GM23248 (cell line): ENCODE measurements at regions not wholly inside any gene's neighbourhood (a gene's known extent, or its start where the extent isn't known, plus 50 kb on each side); places are given as distances from the start of the nearest gene placed in this dataset.
A peak's percentile ranks its signal among the peaks of the same experiment; 100 is the strongest.
"Not testable (repeated sequence)": the region's sequence is repeated elsewhere in the genome, so short reads cannot be mapped to it uniquely, and the experiment has no call there.

Experiments
- DNase-seq: peaks from one replicate; pipeline ENCODE4 v3.0.0-alpha.2; 2015
- H2AFZ ChIP-seq: fragments of 200-600 bp; sonication (generic); 2 replicates; pipeline ENCODE4 v1.6.1; 2016; ENCODE audit warnings: antibody characterized with exemption
- H3F3A ChIP-seq: fragments of 200-600 bp; sonication (generic); 2 replicates; pipeline ENCODE4 v1.6.1; 2016; ENCODE audit warnings: mild to moderate bottlenecking, antibody characterized with exemption, mixed run types; ENCODE audit not compliant: insufficient read depth
- H3K27ac ChIP-seq: fragments of 200-600 bp; sonication (generic); 2 replicates; pipeline ENCODE4 v1.5.1; 2016; ENCODE audit warnings: mild to moderate bottlenecking
- H3K27me3 ChIP-seq: fragments of 200-600 bp; sonication (generic); replicated peaks from 2 replicates; pipeline ENCODE4 v1.6.1; 2016; ENCODE audit warnings: mild to moderate bottlenecking; ENCODE audit not compliant: insufficient read depth
- H3K36me3 ChIP-seq: fragments of 200-600 bp; sonication (generic); 2 replicates; pipeline ENCODE4 v1.6.1; 2016; ENCODE audit warnings: low read depth, mild to moderate bottlenecking
- H3K4me1 ChIP-seq: fragments of 200-600 bp; sonication (generic); 2 replicates; pipeline ENCODE4 v1.6.1; 2016; ENCODE audit warnings: mild to moderate bottlenecking; ENCODE audit not compliant: insufficient read depth
- H3K4me2 ChIP-seq: fragments of 200-600 bp; sonication (generic); one replicate; pipeline ENCODE4 v1.6.1; 2016; ENCODE audit warnings: mild to moderate bottlenecking; ENCODE audit not compliant: unreplicated experiment
- H3K4me3 ChIP-seq: fragments of 200-600 bp; sonication (generic); 2 replicates; pipeline ENCODE4 v1.5.1; 2016; ENCODE audit warnings: mild to moderate bottlenecking
- H3K79me2 ChIP-seq: fragments of 200-600 bp; sonication (generic); 2 replicates; pipeline ENCODE4 v1.6.1; 2016; ENCODE audit warnings: mild to moderate bottlenecking; ENCODE audit not compliant: insufficient read depth
- H3K9ac ChIP-seq: fragments of 200-600 bp; sonication (generic); 2 replicates; pipeline ENCODE4 v1.6.1; 2016; ENCODE audit warnings: mild to moderate bottlenecking
- H3K9me2 ChIP-seq: fragments of 200-600 bp; sonication (generic); 2 replicates; pipeline ENCODE4 v1.6.1; 2016; ENCODE audit warnings: mixed run types, mild to moderate bottlenecking, moderate library complexity; ENCODE audit not compliant: insufficient read depth
- H3K9me3 ChIP-seq: fragments of 200-600 bp; sonication (generic); one replicate; pipeline ENCODE4 v1.6.1; 2017; ENCODE audit warnings: low read depth
- H4K20me1 ChIP-seq: fragments of 200-600 bp; sonication (generic); 2 replicates; pipeline ENCODE4 v1.6.0; 2016; ENCODE audit not compliant: insufficient read depth
- EZH2 ChIP-seq: fragments of 200-600 bp; sonication (generic); IDR thresholded peaks from 2 replicates; pipeline ENCODE4 v1.6.1; 2018; ENCODE audit warnings: antibody characterized with exemption, mild to moderate bottlenecking; ENCODE audit not compliant: insufficient read depth, poor library complexity, severe bottlenecking
- EZH2phosphoT487 ChIP-seq: fragments of 200-600 bp; sonication (generic); IDR thresholded peaks from 2 replicates; pipeline ENCODE4 v1.6.1; 2018; ENCODE audit warnings: antibody characterized with exemption, moderate library complexity, mild to moderate bottlenecking, low read depth; ENCODE audit not compliant: insufficient read depth
- WGBS, 2 experiments: methylation state at CpG; one replicate each; pipeline ENCODE4 v1.1.6; 2015 to 2017; ENCODE audit warnings: low lambda C conversion rate in 2 of 2, low coverage in 1 of 2; ENCODE audit errors: missing lambda C conversion rate in 2 of 2; 5-methylcytosine and 5-hydroxymethylcytosine counted together
- in situ Hi-C: fragments of 300-500 bp; cut with MboI; formaldehyde crosslinking; loops from 2 replicates; pipeline ENCODE4 v1.15.0; 2020

- Histone ChIP-seq H4K20me1 (no peaks in the 10 kb centered on the region), H3K9ac (no peak overlapping the region), H3K9me3 (no peaks in the 10 kb centered on the region), H3K9me2 (no peaks in the 10 kb centered on the region), H3K79me2 (no peaks in the 10 kb centered on the region), H3K4me1 (peaks cover 46% of the 10 kb centered on the region), H2AFZ (no peak overlapping the region), H3K4me3 (no peak overlapping the region), H3K27ac (no peak overlapping the region), H3K27me3 (no peaks in the 10 kb centered on the region), H3F3A (peaks cover 28% of the 10 kb centered on the region), H3K4me2 (peak overlapping the region; percentile 13), H3K36me3 (no peaks in the 10 kb centered on the region)
- no peak for TF ChIP-seq EZH2
- no peak for TF ChIP-seq EZH2phosphoT487
- in situ Hi-C loops = no loop called here
- 52 to 61% methylated on average over 5 of the region's 5 CpGs for WGBS, 2 experiments
- DNase-seq = peak; percentile 47
Measured at GRCh38 chr18:22709288-22710060, 223.7 kb upstream of the RBBP8 start.

GRCh38 chr18:22710673-22711191 lies 222.4 kb upstream of the RBBP8 start:
- Histone ChIP-seq H3K9me3 (no peaks in the 10 kb centered on the region), H3K4me1 (peaks cover 33% of the 10 kb centered on the region), H3K27me3 (no peaks in the 10 kb centered on the region), H3K9me2 (no peaks in the 10 kb centered on the region), H4K20me1 (no peaks in the 10 kb centered on the region), H3K36me3 (no peaks in the 10 kb centered on the region), H3K9ac (peak overlapping the region; percentile 41; the same call in 1 of the 2 replicates), H3K4me3 (peak overlapping the region; percentile 64), H2AFZ (peak overlapping the region; percentile 65), H3F3A (peaks cover 24% of the 10 kb centered on the region), H3K79me2 (no peaks in the 10 kb centered on the region), H3K27ac (peak overlapping the region; percentile 46), H3K4me2 (peak overlapping the region; percentile 54)
- TF ChIP-seq EZH2 (no peak), EZH2phosphoT487 (no peak)
- in situ Hi-C loops = no loop called here
- DNase-seq = peak; percentile 29
- WGBS, 2 experiments = 54 to 61% methylated on average over 5 of the region's 5 CpGs

- Histone ChIP-seq H3K4me2 (peak overlapping the region; percentile 54), H3K79me2 (no peaks in the 10 kb centered on the region), H3K36me3 (no peaks in the 10 kb centered on the region), H3K4me3 (peak overlapping the region; percentile 64), H3K4me1 (peaks cover 33% of the 10 kb centered on the region), H3K9me2 (no peaks in the 10 kb centered on the region), H3K9me3 (no peaks in the 10 kb centered on the region), H3K27me3 (no peaks in the 10 kb centered on the region), H4K20me1 (no peaks in the 10 kb centered on the region), H2AFZ (peak overlapping the region; percentile 65), H3K9ac (peak overlapping the region; percentile 41; the same call in 1 of the 2 replicates), H3F3A (peaks cover 24% of the 10 kb centered on the region), H3K27ac (peak overlapping the region; percentile 46)
- WGBS, 2 experiments = 26 to 33% methylated on average over 7 of the region's 7 CpGs
- DNase-seq = peak; percentile 59
- in situ Hi-C loops = no loop called here
- TF ChIP-seq EZH2phosphoT487 (no peak), EZH2 (no peak)
Measured at GRCh38 chr18:22711192-22711685, 221.9 kb upstream of the RBBP8 start.

GRCh38 chr18:22713511-22713910 lies 219.6 kb upstream of the RBBP8 start:
- in situ Hi-C loops = no loop called here
- no peak overlapping the region for H2AFZ ChIP-seq
- no peaks in the 10 kb centered on the region for H3K79me2 ChIP-seq
- TF ChIP-seq EZH2phosphoT487 (no peak), EZH2 (no peak)
- H3K9me2 ChIP-seq = no peaks in the 10 kb centered on the region
- H3K36me3 ChIP-seq = no peaks in the 10 kb centered on the region
- no peaks in the 10 kb centered on the region for H3K27me3 ChIP-seq
- no peak overlapping the region for H3K4me2 ChIP-seq
- no peak overlapping the region for H3K27ac ChIP-seq
- H3K4me3 ChIP-seq = no peak overlapping the region
- H4K20me1 ChIP-seq = no peaks in the 10 kb centered on the region
- peaks cover 24% of the 10 kb centered on the region for H3F3A ChIP-seq
- 75 to 89% methylated on average over 1 of the region's 1 CpG for WGBS, 2 experiments
- H3K9me3 ChIP-seq = no peaks in the 10 kb centered on the region
- H3K9ac ChIP-seq = no peak overlapping the region
- no peak for DNase-seq
- H3K4me1 ChIP-seq = peaks cover 33% of the 10 kb centered on the region

DNA sequence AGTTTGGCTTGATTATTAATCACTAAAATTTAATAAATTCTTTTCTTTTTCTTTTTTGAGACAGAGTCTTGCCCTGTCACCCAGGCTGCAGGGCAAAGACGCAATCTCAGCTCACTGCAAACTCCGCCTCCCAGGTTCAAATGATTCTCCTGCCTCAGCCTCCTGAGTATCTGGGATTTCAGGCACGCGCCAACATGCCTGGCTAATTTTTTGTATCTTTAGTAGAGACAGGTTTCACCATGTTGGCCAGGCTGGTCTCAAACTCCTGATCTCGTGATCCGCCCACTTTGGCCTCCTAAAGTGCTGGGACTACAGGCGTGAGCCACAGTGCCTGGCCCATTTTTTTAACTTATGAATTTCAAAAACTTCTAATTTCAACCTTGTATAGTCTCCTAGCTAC lies 215.6 kb upstream of the RBBP8 start:
- H3K9ac ChIP-seq, H3K27ac ChIP-seq, H3K79me2 ChIP-seq, H3K36me3 ChIP-seq, H3K27me3 ChIP-seq, H3K9me2 ChIP-seq, H2AFZ ChIP-seq, H4K20me1 ChIP-seq, DNase-seq, H3K9me3 ChIP-seq, H3K4me3 ChIP-seq, H3K4me1 ChIP-seq, in situ Hi-C loops, H3K4me2 ChIP-seq, H3F3A ChIP-seq: not testable (repeated sequence)
- 83 to 84% methylated on average over 7 of the region's 7 CpGs for WGBS, 2 experiments
